ENCODE measurements at regions not wholly inside any gene's neighbourhood (a gene's known extent, or its start where the extent isn't known, plus 50 kb on each side); places are given as distances from the start of the nearest gene placed in this dataset.

GRCh38 chr18:24567199-24567598 lies 106.8 kb downstream of the HRH4 start:
- H3F3A ChIP-seq (ENCODE audit: insufficient read depth) = no peaks in the 10 kb centered on the region
- no peaks in the 10 kb centered on the region for H3K9me2 ChIP-seq (replicated peaks; ENCODE audit: insufficient read depth, low read length)
- no peak overlapping the region for H3K9ac ChIP-seq (ENCODE audit: low read length)
- H3K36me3 ChIP-seq (ENCODE audit: low read length) = no peaks in the 10 kb centered on the region
- H3K27me3 ChIP-seq (ENCODE audit: low read length) = no peaks in the 10 kb centered on the region
- H4K20me1 ChIP-seq (ENCODE audit: low read depth, low read length) = no peaks in the 10 kb centered on the region
- H3K4me3 ChIP-seq (ENCODE audit: insufficient read depth, low read length, poor library complexity, severe bottlenecking) = no peak overlapping the region
- TF ChIP-seq CTCF (IDR thresholded peaks at IDR 0.05; ENCODE audit: insufficient read depth, low read length, poor library complexity, severe bottlenecking) (no peak), EZH2phosphoT487 (conservative IDR thresholded peaks at IDR 0.05; ENCODE audit: low read length) (no peak)
- no peaks in the 10 kb centered on the region for H3K79me2 ChIP-seq (ENCODE audit: insufficient read depth, low read length)
- H3K27ac ChIP-seq (ENCODE audit: low read depth, low read length) = no peak overlapping the region
- no peak overlapping the region for H2AFZ ChIP-seq (ENCODE audit: low read depth, low read length, severe bottlenecking)
- no peaks in the 10 kb centered on the region for H3K9me3 ChIP-seq (ENCODE audit: insufficient read depth, low read length)
- no peak overlapping the region for H3K4me2 ChIP-seq (ENCODE audit: low read depth, low read length, poor library complexity, severe bottlenecking)

DNA sequence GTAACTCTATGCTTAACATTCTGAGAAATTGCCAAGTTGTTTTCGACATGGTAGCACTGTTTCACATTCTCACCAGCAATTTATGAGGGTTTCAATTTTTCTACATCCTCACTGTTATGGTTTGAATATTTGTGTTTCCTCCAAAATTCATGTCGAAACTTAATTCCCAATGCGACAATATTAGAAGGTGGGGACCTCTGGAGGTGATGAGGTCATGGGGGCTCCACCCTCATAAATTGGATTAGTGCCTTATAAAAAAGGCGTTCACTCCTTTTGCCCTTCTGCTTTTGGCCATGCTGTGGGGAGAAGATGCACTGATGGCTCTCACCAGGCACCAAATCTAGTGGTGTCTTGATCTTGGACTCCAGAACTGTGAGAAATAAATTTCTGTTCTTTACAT lies 110.3 kb downstream of the HRH4 start:
- no peaks in the 10 kb centered on the region for H3K79me2 ChIP-seq (ENCODE audit: insufficient read depth, low read length)
- H3K27ac ChIP-seq (ENCODE audit: low read depth, low read length) = no peak overlapping the region
- no peaks in the 10 kb centered on the region for H3F3A ChIP-seq (ENCODE audit: insufficient read depth)
- peaks cover 7% of the 10 kb centered on the region; the same call in 1 of the 2 replicates for H3K9me3 ChIP-seq (ENCODE audit: insufficient read depth, low read length)
- no peak overlapping the region for H3K4me3 ChIP-seq (ENCODE audit: insufficient read depth, low read length, poor library complexity, severe bottlenecking)
- no peaks in the 10 kb centered on the region for H3K27me3 ChIP-seq (ENCODE audit: low read length)
- TF ChIP-seq CTCF (IDR thresholded peaks at IDR 0.05; ENCODE audit: insufficient read depth, low read length, poor library complexity, severe bottlenecking) (no peak), EZH2phosphoT487 (conservative IDR thresholded peaks at IDR 0.05; ENCODE audit: low read length) (no peak)
- H3K9me2 ChIP-seq (replicated peaks; ENCODE audit: insufficient read depth, low read length) = no peaks in the 10 kb centered on the region
- H3K9ac ChIP-seq (ENCODE audit: low read length) = no peak overlapping the region
- H2AFZ ChIP-seq (ENCODE audit: low read depth, low read length, severe bottlenecking) = no peak overlapping the region
- no peaks in the 10 kb centered on the region for H4K20me1 ChIP-seq (ENCODE audit: low read depth, low read length)
- no peak overlapping the region for H3K4me2 ChIP-seq (ENCODE audit: low read depth, low read length, poor library complexity, severe bottlenecking)
- no peaks in the 10 kb centered on the region for H3K36me3 ChIP-seq (ENCODE audit: low read length)

DNA sequence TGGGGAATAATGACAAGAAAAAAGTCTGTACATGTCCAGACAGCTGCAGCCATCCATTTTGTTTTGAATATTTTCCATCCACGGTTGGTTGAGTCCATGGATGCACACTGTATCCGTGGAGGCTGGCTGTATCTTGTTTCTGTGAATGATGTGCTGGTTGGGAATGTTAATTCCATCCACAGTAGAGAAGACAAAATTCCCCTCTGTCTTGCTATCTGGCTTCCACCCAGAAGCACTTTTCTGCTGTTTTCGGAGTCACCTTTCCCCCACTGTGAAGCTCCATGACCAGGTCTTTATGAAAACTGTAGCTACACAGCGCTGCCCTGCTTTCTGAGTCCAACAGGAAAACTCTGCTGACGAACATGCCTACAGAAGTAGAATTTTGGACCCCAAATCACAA lies 122.3 kb downstream of the HRH4 start:
- H3K36me3 ChIP-seq (ENCODE audit: low read length) = no peaks in the 10 kb centered on the region
- H3K9me3 ChIP-seq (ENCODE audit: insufficient read depth, low read length) = no peaks in the 10 kb centered on the region
- no peaks in the 10 kb centered on the region for H4K20me1 ChIP-seq (ENCODE audit: low read depth, low read length)
- H3K4me3 ChIP-seq (ENCODE audit: insufficient read depth, low read length, poor library complexity, severe bottlenecking) = no peak overlapping the region
- H3K9me2 ChIP-seq (replicated peaks; ENCODE audit: insufficient read depth, low read length) = no peaks in the 10 kb centered on the region
- no peak overlapping the region for H2AFZ ChIP-seq (ENCODE audit: low read depth, low read length, severe bottlenecking)
- no peak for TF ChIP-seq EZH2phosphoT487 (conservative IDR thresholded peaks at IDR 0.05; ENCODE audit: low read length)
- TF ChIP-seq CTCF (IDR thresholded peaks at IDR 0.05; ENCODE audit: insufficient read depth, low read length, poor library complexity, severe bottlenecking) = no peak
- H3K9ac ChIP-seq (ENCODE audit: low read length) = no peak overlapping the region
- no peaks in the 10 kb centered on the region for H3K27me3 ChIP-seq (ENCODE audit: low read length)
- H3K4me2 ChIP-seq (ENCODE audit: low read depth, low read length, poor library complexity, severe bottlenecking) = no peak overlapping the region
- no peak overlapping the region for H3K27ac ChIP-seq (ENCODE audit: low read depth, low read length)
- no peaks in the 10 kb centered on the region for H3F3A ChIP-seq (ENCODE audit: insufficient read depth)
- no peaks in the 10 kb centered on the region for H3K79me2 ChIP-seq (ENCODE audit: insufficient read depth, low read length)
